ENCODE measurements at regions not wholly inside any gene's neighbourhood (a gene's known extent, or its start where the extent isn't known, plus 50 kb on each side); places are given as distances from the start of the nearest gene placed in this dataset.

DNA sequence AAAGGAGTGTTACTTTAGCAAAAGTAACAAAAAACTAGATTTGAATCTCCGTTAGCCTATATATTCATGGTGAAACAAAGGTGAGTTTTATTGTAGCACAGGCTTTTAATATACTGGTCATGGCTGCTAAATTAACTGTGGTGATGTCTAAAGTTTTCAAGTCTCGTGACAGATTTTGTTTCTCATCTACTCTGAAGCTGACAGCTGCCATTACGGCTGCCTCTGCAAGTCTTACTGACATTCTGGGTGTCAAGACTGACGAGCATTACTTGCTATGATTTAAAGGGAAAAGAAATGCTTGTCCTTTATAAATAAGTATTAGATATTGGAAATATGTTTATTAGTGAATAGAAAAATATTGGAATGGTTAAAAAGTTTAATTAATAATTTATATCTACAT lies 207.7 kb downstream of the DSEL start:
- no peak overlapping the region for H3K27ac Mint-ChIP-seq
- H3K4me1 Mint-ChIP-seq = no peaks in the 10 kb centered on the region
- no peaks in the 10 kb centered on the region for H3K27me3 Mint-ChIP-seq (ENCODE audit: low read depth)
- H3K4me3 Mint-ChIP-seq = no peak overlapping the region
- H3K9me3 Mint-ChIP-seq = no peaks in the 10 kb centered on the region
- no peaks in the 10 kb centered on the region for H3K36me3 Mint-ChIP-seq (ENCODE audit: low read depth)
- TF ChIP-seq, protein P1, sequence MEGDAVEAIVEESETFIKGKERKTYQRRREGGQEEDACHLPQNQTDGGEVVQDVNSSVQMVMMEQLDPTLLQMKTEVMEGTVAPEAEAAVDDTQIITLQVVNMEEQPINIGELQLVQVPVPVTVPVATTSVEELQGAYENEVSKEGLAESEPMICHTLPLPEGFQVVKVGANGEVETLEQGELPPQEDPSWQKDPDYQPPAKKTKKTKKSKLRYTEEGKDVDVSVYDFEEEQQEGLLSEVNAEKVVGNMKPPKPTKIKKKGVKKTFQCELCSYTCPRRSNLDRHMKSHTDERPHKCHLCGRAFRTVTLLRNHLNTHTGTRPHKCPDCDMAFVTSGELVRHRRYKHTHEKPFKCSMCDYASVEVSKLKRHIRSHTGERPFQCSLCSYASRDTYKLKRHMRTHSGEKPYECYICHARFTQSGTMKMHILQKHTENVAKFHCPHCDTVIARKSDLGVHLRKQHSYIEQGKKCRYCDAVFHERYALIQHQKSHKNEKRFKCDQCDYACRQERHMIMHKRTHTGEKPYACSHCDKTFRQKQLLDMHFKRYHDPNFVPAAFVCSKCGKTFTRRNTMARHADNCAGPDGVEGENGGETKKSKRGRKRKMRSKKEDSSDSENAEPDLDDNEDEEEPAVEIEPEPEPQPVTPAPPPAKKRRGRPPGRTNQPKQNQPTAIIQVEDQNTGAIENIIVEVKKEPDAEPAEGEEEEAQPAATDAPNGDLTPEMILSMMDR (IDR thresholded peaks at IDR 0.05; ENCODE audit: unreplicated experiment in 3 of 3) = no peak

DNA sequence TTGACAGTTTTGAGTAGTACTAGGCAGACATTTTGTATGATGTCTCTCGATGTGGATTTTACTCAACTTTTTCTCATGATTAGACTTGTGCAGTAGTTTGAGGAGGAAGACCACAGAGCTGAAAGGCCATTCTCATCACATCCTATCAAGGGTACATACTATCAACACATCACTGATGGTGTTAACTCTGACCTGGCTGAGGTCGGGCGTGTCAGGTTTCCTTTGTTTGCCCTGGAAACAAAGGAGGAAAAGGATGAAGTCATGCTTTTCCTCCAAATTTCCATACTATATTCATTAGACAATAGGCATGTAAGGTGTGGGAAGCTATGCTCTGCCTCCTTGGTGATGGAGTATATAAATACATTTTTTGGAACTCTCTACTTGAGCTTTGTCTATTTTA lies 211.1 kb downstream of the DSEL start:
- peaks cover 8% of the 10 kb centered on the region for H3K9me3 Mint-ChIP-seq
- H3K4me3 Mint-ChIP-seq = no peak overlapping the region
- peaks cover 3% of the 10 kb centered on the region for H3K27me3 Mint-ChIP-seq (ENCODE audit: low read depth)
- no peaks in the 10 kb centered on the region for H3K4me1 Mint-ChIP-seq
- TF ChIP-seq, protein P1 (IDR thresholded peaks at IDR 0.05; ENCODE audit: unreplicated experiment in 3 of 3) = no peak
- no peaks in the 10 kb centered on the region for H3K36me3 Mint-ChIP-seq (ENCODE audit: low read depth)
- H3K27ac Mint-ChIP-seq = no peak overlapping the region

DNA sequence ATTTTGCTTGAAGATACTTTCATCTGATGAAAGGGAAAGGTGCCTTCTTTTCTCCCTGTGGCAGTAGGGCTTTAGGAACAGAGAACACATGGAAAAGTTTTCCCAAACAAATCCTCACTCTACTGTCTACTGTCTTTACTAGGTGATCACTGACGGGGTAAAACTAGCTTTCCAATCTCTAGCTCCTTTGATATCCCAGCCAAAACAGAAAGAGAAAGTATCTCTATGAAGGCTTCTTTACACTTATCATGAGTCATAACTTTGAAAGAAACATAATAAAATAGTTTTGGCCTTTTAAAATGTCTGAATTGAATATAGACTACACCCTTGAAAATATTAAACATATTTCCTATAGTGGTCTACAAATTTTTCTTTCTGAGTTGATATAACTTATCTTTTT lies 214.5 kb downstream of the DSEL start:
- Mint-ChIP-seq H3K9me3 (peaks cover 12% of the 10 kb centered on the region), H3K27ac (no peak overlapping the region), H3K36me3 (ENCODE audit: low read depth) (no peaks in the 10 kb centered on the region), H3K4me1 (no peaks in the 10 kb centered on the region), H3K27me3 (ENCODE audit: low read depth) (peaks cover 3% of the 10 kb centered on the region), H3K4me3 (no peak overlapping the region)
- TF ChIP-seq, protein P1 (IDR thresholded peaks at IDR 0.05; ENCODE audit: unreplicated experiment in 3 of 3) = no peak

DNA sequence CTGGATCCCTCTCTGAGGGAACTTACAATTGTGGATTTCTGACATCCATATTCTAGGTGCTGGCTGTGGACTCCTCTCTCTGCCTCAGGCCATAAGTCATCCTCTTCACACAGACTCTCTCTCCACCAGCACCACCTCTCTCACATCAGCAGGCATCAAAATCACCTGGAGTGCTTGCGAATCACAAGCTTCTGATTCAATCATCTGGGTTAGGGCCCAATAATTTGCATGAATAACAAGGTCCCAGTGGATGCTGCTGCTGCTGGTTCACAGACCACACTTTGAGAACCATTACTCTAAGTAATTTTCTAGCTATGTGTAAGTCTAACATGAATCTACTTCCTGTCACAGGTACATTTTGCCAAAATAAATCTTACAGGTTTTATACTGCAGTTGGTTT lies 214.9 kb downstream of the DSEL start:
- H3K4me3 Mint-ChIP-seq = no peak overlapping the region
- TF ChIP-seq, protein P1 (IDR thresholded peaks at IDR 0.05; ENCODE audit: unreplicated experiment in 3 of 3) = no peak
- peaks cover 12% of the 10 kb centered on the region for H3K9me3 Mint-ChIP-seq
- no peak overlapping the region for H3K27ac Mint-ChIP-seq
- no peaks in the 10 kb centered on the region for H3K36me3 Mint-ChIP-seq (ENCODE audit: low read depth)
- no peaks in the 10 kb centered on the region for H3K4me1 Mint-ChIP-seq
- peaks cover 3% of the 10 kb centered on the region for H3K27me3 Mint-ChIP-seq (ENCODE audit: low read depth)

DNA sequence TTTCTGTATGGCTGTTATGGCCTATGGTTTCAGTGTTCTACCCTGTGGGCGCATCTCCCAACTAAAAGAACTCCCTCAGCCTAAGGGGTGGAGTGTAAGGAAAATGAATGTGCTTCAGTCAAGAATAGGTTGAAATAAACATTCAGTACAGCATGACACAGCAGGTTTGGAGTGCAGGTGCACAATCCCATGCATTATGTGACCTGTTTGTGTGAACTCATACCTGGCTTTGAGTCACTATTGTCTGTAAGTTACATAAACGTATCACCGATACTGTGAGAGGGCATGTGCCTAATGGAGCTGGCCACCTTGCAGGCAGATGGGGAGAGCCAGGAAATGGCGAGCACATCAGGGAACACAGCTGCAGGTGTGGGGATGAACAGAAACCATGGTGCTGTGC lies 216.0 kb downstream of the DSEL start:
- Mint-ChIP-seq H3K9me3 (peaks cover 12% of the 10 kb centered on the region), H3K4me1 (no peaks in the 10 kb centered on the region), H3K36me3 (ENCODE audit: low read depth) (no peaks in the 10 kb centered on the region), H3K27me3 (ENCODE audit: low read depth) (peaks cover 3% of the 10 kb centered on the region), H3K4me3 (no peak overlapping the region), H3K27ac (no peak overlapping the region)
- TF ChIP-seq, protein P1 (IDR thresholded peaks at IDR 0.05; ENCODE audit: unreplicated experiment in 3 of 3) = no peak

DNA sequence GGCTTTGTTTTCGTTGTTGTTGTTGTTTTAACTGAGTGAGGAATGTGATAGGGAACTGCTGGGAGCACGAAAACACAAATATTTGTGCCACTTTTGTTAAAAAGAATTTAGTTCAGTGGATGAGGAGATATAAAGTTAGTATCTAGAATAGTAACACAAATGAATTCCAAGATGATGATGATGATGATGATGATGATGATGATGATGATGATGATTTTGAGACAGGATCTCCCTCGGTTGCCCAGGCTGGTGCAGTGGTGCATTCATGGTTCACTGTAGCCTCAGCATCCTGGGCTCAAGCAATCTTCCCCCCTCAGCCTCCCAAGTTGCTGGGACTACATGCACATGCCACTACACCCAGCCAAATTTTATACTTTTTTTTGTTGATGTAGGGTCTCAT lies 223.7 kb downstream of the DSEL start:
- TF ChIP-seq, protein P1 (IDR thresholded peaks at IDR 0.05; ENCODE audit: unreplicated experiment in 3 of 3) = no peak
- peaks cover 6% of the 10 kb centered on the region for H3K9me3 Mint-ChIP-seq
- H3K4me3 Mint-ChIP-seq = no peak overlapping the region
- H3K36me3 Mint-ChIP-seq (ENCODE audit: low read depth) = no peaks in the 10 kb centered on the region
- peaks cover 3% of the 10 kb centered on the region for H3K27me3 Mint-ChIP-seq (ENCODE audit: low read depth)
- no peaks in the 10 kb centered on the region for H3K4me1 Mint-ChIP-seq
- H3K27ac Mint-ChIP-seq = no peak overlapping the region
